Endodermal cell (in vitro differentiated cells): ENCODE measurements at regions not wholly inside any gene's neighbourhood (a gene's known extent, or its start where the extent isn't known, plus 50 kb on each side); places are given as distances from the start of the nearest gene placed in this dataset.
A peak's percentile ranks its signal among the peaks of the same experiment; 100 is the strongest.

Experiments
- DNase-seq: peaks from one replicate; pipeline ENCODE4 v3.0.0-alpha.2; 2017
- H3K27ac ChIP-seq: 2 replicates; pipeline ENCODE4 v1.5.1; 2013; ENCODE audit warnings: mild to moderate bottlenecking, low read depth, low read length, moderate library complexity
- H3K27me3 ChIP-seq: 2 replicates; pipeline ENCODE4 v1.6.1; 2013; ENCODE audit warnings: mild to moderate bottlenecking, low read length, moderate library complexity; ENCODE audit not compliant: insufficient read depth, control insufficient read depth, poor library complexity, severe bottlenecking
- H3K36me3 ChIP-seq: 2 replicates; pipeline ENCODE4 v1.7.0; 2013; ENCODE audit warnings: mild to moderate bottlenecking, low read length, moderate library complexity; ENCODE audit not compliant: control insufficient read depth, insufficient read depth
- H3K4me1 ChIP-seq: one replicate; pipeline ENCODE4 v1.7.0; 2013; ENCODE audit warnings: low read length; ENCODE audit not compliant: control insufficient read depth, insufficient read depth
- H3K4me3 ChIP-seq: 2 replicates; pipeline ENCODE4 v1.5.1; 2013; ENCODE audit warnings: mild to moderate bottlenecking, low read length, moderate library complexity
- H3K9ac ChIP-seq: 2 replicates; pipeline ENCODE4 v1.6.1; 2013; ENCODE audit warnings: mild to moderate bottlenecking, low read length, moderate library complexity; ENCODE audit not compliant: poor library complexity, severe bottlenecking; ENCODE audit errors: extremely low read depth
- H3K9me3 ChIP-seq: 2 replicates; pipeline ENCODE4 v1.6.1; 2013; ENCODE audit warnings: mild to moderate bottlenecking, low read length, moderate library complexity; ENCODE audit not compliant: control insufficient read depth
- H3K27ac Mint-ChIP-seq: 2 replicates; pipeline ENCODE4 v1.8.0; 2020; ENCODE audit warnings: mixed read lengths
- H3K27me3 Mint-ChIP-seq: 2 replicates; pipeline ENCODE4 v1.8.0; 2021; ENCODE audit warnings: mild to moderate bottlenecking, mixed read lengths; ENCODE audit not compliant: insufficient read depth
- H3K36me3 Mint-ChIP-seq: 2 replicates; pipeline ENCODE4 v1.8.0; 2020; ENCODE audit warnings: low read depth, mixed read lengths
- H3K4me1 Mint-ChIP-seq: 2 replicates; pipeline ENCODE4 v1.8.0; 2020; ENCODE audit warnings: mixed read lengths
- H3K4me3 Mint-ChIP-seq: 2 replicates; pipeline ENCODE4 v1.8.0; 2020; ENCODE audit warnings: mild to moderate bottlenecking, moderate library complexity, mixed read lengths
- H3K9me3 Mint-ChIP-seq: 2 replicates; pipeline ENCODE4 v1.8.0; 2020; ENCODE audit warnings: mild to moderate bottlenecking, mixed read lengths
- WGBS, 2 experiments: methylation state at CpG; one replicate each; pipeline versions ENCODE4 v1.1.5 to v1.1.7; 2013; ENCODE audit warnings: missing lambda C conversion rate in 2 of 2, mixed read lengths in 1 of 2; ENCODE audit not compliant: insufficient coverage in 1 of 2, insufficient read length in 1 of 2; 5-methylcytosine and 5-hydroxymethylcytosine counted together
- TF ChIP-seq, protein P1 (sequence below): fragments of 200-600 bp; sonication (generic); conservative IDR thresholded peaks from 2 replicates; pipeline ENCODE4 v1.5.0; 2021; ENCODE audit warnings: antibody characterized with exemption, mild to moderate bottlenecking

DNA sequence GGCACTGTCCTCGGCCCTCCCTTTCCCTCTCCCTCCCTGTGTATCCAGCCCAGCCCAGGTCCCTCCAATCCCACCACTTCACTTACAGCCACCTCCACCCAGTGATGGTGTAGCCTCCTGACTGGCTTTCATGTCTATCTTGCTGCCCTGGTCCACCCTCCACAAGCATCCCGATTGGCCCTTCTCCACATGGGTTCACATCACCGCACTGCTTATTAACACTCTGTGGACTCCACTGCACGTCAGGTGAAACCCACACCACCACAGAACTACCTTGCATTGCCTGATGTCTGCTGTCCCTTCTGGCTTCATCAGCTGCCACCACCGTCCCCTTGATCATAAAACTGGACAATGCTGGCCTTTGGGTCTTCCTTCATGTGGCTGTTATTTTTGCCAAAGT, 220.4 kb upstream of the ARID1B start:
- H3K9me3 Mint-ChIP-seq, result peaks cover 32% of the 10 kb centered on the region
- no peaks in the 10 kb centered on the region for H3K36me3 ChIP-seq
- DNase-seq, result no peak
- 89 to 90% methylated on average over 4 to 5 of the region's 5 CpGs for WGBS, 2 experiments
- H3K27me3 Mint-ChIP-seq, result peaks cover 2% of the 10 kb centered on the region
- TF ChIP-seq, protein P1, sequence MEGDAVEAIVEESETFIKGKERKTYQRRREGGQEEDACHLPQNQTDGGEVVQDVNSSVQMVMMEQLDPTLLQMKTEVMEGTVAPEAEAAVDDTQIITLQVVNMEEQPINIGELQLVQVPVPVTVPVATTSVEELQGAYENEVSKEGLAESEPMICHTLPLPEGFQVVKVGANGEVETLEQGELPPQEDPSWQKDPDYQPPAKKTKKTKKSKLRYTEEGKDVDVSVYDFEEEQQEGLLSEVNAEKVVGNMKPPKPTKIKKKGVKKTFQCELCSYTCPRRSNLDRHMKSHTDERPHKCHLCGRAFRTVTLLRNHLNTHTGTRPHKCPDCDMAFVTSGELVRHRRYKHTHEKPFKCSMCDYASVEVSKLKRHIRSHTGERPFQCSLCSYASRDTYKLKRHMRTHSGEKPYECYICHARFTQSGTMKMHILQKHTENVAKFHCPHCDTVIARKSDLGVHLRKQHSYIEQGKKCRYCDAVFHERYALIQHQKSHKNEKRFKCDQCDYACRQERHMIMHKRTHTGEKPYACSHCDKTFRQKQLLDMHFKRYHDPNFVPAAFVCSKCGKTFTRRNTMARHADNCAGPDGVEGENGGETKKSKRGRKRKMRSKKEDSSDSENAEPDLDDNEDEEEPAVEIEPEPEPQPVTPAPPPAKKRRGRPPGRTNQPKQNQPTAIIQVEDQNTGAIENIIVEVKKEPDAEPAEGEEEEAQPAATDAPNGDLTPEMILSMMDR, result no peak
- H3K36me3 Mint-ChIP-seq, result peaks cover 3% of the 10 kb centered on the region
- H3K4me3 ChIP-seq, result no peak overlapping the region
- H3K4me1 Mint-ChIP-seq, result peaks cover 38% of the 10 kb centered on the region
- peaks cover 10% of the 10 kb centered on the region for H3K9me3 ChIP-seq
- H3K4me1 ChIP-seq, result no peaks in the 10 kb centered on the region
- H3K9ac ChIP-seq, result no peak overlapping the region
- no peak overlapping the region for H3K4me3 Mint-ChIP-seq
- no peak overlapping the region for H3K27ac ChIP-seq
- H3K27me3 ChIP-seq, result no peaks in the 10 kb centered on the region
- H3K27ac Mint-ChIP-seq, result peak overlapping the region; percentile 87

DNA sequence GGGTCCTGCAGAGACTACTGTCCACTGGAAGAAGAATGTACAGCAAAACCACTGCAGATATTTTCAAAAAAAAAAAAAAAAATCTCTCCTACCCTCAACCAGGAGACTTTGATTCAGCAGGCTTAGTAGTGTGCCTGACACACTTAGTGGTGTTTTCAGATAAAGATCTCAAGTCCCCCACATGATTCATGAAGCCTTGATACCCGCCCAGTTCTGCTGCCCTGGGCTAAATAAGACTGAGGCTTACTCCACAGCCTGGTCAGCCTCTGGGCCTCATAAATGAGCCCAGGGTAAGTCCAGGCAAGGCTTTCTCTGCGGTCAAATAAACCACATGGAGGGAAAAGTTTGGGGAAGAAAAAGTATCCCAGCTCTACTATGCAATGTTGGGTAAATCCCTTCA, 222.1 kb upstream of the ARID1B start:
- H3K9me3 ChIP-seq, result peaks cover 6% of the 10 kb centered on the region
- no peak overlapping the region for H3K27ac Mint-ChIP-seq
- peaks cover 3% of the 10 kb centered on the region for H3K36me3 Mint-ChIP-seq
- WGBS, 2 experiments, result 92% methylated on average over 2 of the region's 2 CpGs; no CpG with 5 or more reads in 1 of the 2 experiments
- H3K4me1 Mint-ChIP-seq, result peaks cover 38% of the 10 kb centered on the region
- no peak for DNase-seq
- H3K4me1 ChIP-seq, result no peaks in the 10 kb centered on the region
- no peak overlapping the region for H3K4me3 Mint-ChIP-seq
- H3K4me3 ChIP-seq, result no peak overlapping the region
- peaks cover 4% of the 10 kb centered on the region for H3K27me3 Mint-ChIP-seq
- TF ChIP-seq, protein P1, result no peak
- no peaks in the 10 kb centered on the region for H3K36me3 ChIP-seq
- H3K9me3 Mint-ChIP-seq, result peaks cover 18% of the 10 kb centered on the region
- no peaks in the 10 kb centered on the region for H3K27me3 ChIP-seq
- no peak overlapping the region for H3K9ac ChIP-seq
- H3K27ac ChIP-seq, result no peak overlapping the region

DNA sequence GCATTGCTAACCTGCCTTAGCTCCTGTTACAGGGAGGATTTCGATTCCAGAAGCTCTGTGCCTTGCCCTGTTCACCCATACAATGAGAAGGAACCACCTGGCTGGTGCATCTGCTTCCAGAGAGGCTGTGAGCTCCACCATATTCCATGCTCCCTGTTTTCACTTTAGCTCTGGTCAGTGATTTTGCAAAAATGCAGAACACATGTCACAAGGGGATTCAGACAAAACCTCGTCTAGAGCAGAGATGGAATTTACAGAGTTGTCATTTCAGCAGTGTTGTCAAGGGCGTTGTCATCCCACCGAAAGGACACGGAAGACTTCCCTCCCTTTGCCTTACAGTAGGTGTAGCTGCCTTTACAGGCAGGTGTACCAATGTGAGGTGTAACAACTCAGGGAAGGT, 223.0 kb upstream of the ARID1B start:
- Mint-ChIP-seq H3K4me3 (no peak overlapping the region), H3K4me1 (peaks cover 34% of the 10 kb centered on the region), H3K27me3 (peaks cover 4% of the 10 kb centered on the region), H3K27ac (no peak overlapping the region), H3K36me3 (peaks cover 2% of the 10 kb centered on the region), H3K9me3 (peaks cover 8% of the 10 kb centered on the region)
- Histone ChIP-seq H3K4me3 (no peak overlapping the region), H3K36me3 (no peaks in the 10 kb centered on the region), H3K27me3 (no peaks in the 10 kb centered on the region), H3K9me3 (no peaks in the 10 kb centered on the region), H3K4me1 (no peaks in the 10 kb centered on the region), H3K27ac (no peak overlapping the region), H3K9ac (no peak overlapping the region)
- DNase-seq, result no peak
- 71 to 93% methylated on average over 2 to 5 of the region's 5 CpGs for WGBS, 2 experiments
- TF ChIP-seq, protein P1, result no peak
